Stimulated activated CD4-positive, alpha-beta T cell treated with anti-CD3 and anti-CD28 coated beads, Interleukin-12 subunit alpha, Interleukin-12 subunit beta, amount 100 ng/mL, for 48 hours (primary cell): ENCODE measurements at regions not wholly inside any gene's neighbourhood (a gene's known extent, or its start where the extent isn't known, plus 50 kb on each side); places are given as distances from the start of the nearest gene placed in this dataset.

Source experiments
- DNase-seq, 3 donors: peaks; one replicate each; pipeline ENCODE4 v3.0.0-alpha.2; 2020; ENCODE audit warnings: low read depth in 2 of 3, low spot score in 1 of 3

GRCh38 chr5:167759057-167759821 is 532.2 kb upstream of the WWC1 start:
- no peak for DNase-seq

GRCh38 chr5:167763772-167764171 is 527.7 kb upstream of the WWC1 start:
- DNase-seq, result no peak

GRCh38 chr5:167764641-167765289 is 526.7 kb upstream of the WWC1 start:
- no peak for DNase-seq

GRCh38 chr5:167765352-167765751 is 526.1 kb upstream of the WWC1 start:
- DNase-seq, result no peak

- no peak for DNase-seq
Observed at GRCh38 chr5:167766957-167767356, 524.5 kb upstream of the WWC1 start.

GRCh38 chr5:167767795-167768194 is 523.6 kb upstream of the WWC1 start:
- no peak for DNase-seq

GRCh38 chr5:167769846-167770413 is 521.5 kb upstream of the WWC1 start:
- DNase-seq, result no peak

- no peak for DNase-seq
Observed at GRCh38 chr5:167770461-167770860, 521.0 kb upstream of the WWC1 start.

- DNase-seq, result no peak
Observed at GRCh38 chr5:167771571-167771970, 519.9 kb upstream of the WWC1 start.

- no peak for DNase-seq
Observed at GRCh38 chr5:167773668-167774301, 517.7 kb upstream of the WWC1 start.

GRCh38 chr5:167777746-167778145 is 513.7 kb upstream of the WWC1 start:
- DNase-seq, result no peak

GRCh38 chr5:167778228-167778627 is 513.2 kb upstream of the WWC1 start:
- no peak for DNase-seq

- DNase-seq, result no peak
Observed at GRCh38 chr5:167779644-167780043, 511.8 kb upstream of the WWC1 start.

- no peak for DNase-seq
Observed at GRCh38 chr5:167780177-167780576, 511.3 kb upstream of the WWC1 start.

- no peak for DNase-seq
Observed at GRCh38 chr5:167783145-167783817, 508.2 kb upstream of the WWC1 start.

GRCh38 chr5:167785106-167785505 is 506.3 kb upstream of the WWC1 start:
- no peak for DNase-seq

- DNase-seq, result no peak
Observed at GRCh38 chr5:167785901-167786300, 505.5 kb upstream of the WWC1 start.

- no peak for DNase-seq
Observed at GRCh38 chr5:167786871-167787578, 504.4 kb upstream of the WWC1 start.

- DNase-seq, result no peak
Observed at GRCh38 chr5:167790045-167790444, 501.4 kb upstream of the WWC1 start.

- DNase-seq, result no peak
Observed at GRCh38 chr5:167790462-167791260, 500.8 kb upstream of the WWC1 start.
